SK-N-SH treated with all-trans-retinoic acid at 6 μM for 48 hours (cell line): ENCODE measurements at regions not wholly inside any gene's neighbourhood (a gene's known extent, or its start where the extent isn't known, plus 50 kb on each side); places are given as distances from the start of the nearest gene placed in this dataset.

ENCODE experiments used
- ATAC-seq: fragments of 200-7000 bp; cut with Tn5 transposase; 3 replicates; pipeline ENCODE4 v1.9.1; 2020; ENCODE audit warnings: mild to moderate bottlenecking, moderate library complexity
- ARNTL ChIP-seq: fragments of 450-650 bp; formaldehyde crosslinking; IDR thresholded peaks from 2 replicates; pipeline ENCODE4 v1.5.0; 2020; ENCODE audit warnings: low read depth, mild to moderate bottlenecking, moderate library complexity, borderline replicate concordance
- BACH2 ChIP-seq: fragments of 250-450 bp; sonication (Bioruptor Pico); IDR thresholded peaks from 2 replicates; pipeline ENCODE4 v1.9.0; 2021; ENCODE audit warnings: mild to moderate bottlenecking, borderline replicate concordance
- CSDC2 ChIP-seq: fragments of 250-450 bp; sonication (Bioruptor Pico); IDR thresholded peaks from 2 replicates; pipeline ENCODE4 v1.5.0; 2020; ENCODE audit warnings: mild to moderate bottlenecking, moderate library complexity
- CSRNP3 ChIP-seq: fragments of 250-450 bp; sonication (Bioruptor Pico); IDR thresholded peaks from 2 replicates; pipeline ENCODE4 v1.5.1; 2021; ENCODE audit warnings: mild to moderate bottlenecking, moderate library complexity
- GLIS3 ChIP-seq: fragments of 250-450 bp; sonication (Bioruptor Pico); IDR thresholded peaks from 2 replicates; pipeline ENCODE4 v1.5.0; 2020; ENCODE audit warnings: mild to moderate bottlenecking, moderate library complexity
- ISL1 ChIP-seq: fragments of 250-450 bp; sonication (Bioruptor Pico); IDR thresholded peaks from 2 replicates; pipeline ENCODE4 v2.1.2; 2022; ENCODE audit warnings: mild to moderate bottlenecking, moderate library complexity
- PATZ1 ChIP-seq: fragments of 250-450 bp; sonication (Bioruptor Pico); IDR thresholded peaks from 2 replicates; pipeline ENCODE4 v1.8.0; 2020; ENCODE audit warnings: mild to moderate bottlenecking, moderate library complexity, borderline replicate concordance
- PPARA ChIP-seq: fragments of 250-450 bp; sonication (Bioruptor Pico); IDR thresholded peaks from 2 replicates; pipeline ENCODE4 v1.5.0; 2020; ENCODE audit warnings: mild to moderate bottlenecking, borderline replicate concordance
- RARB ChIP-seq: fragments of 250-450 bp; sonication (Bioruptor Pico); IDR thresholded peaks from 2 replicates; pipeline ENCODE4 v1.8.0; 2021; ENCODE audit warnings: mild to moderate bottlenecking, moderate library complexity
- SNAI2 ChIP-seq: fragments of 250-450 bp; sonication (Bioruptor Pico); IDR thresholded peaks from 2 replicates; pipeline ENCODE4 v1.5.0; 2020; ENCODE audit warnings: mild to moderate bottlenecking, moderate library complexity
- TCF4 ChIP-seq: fragments of 250-450 bp; sonication (Bioruptor Pico); IDR thresholded peaks from 2 replicates; pipeline ENCODE4 v1.8.0; 2021; ENCODE audit warnings: mild to moderate bottlenecking, moderate library complexity, borderline replicate concordance
- TOX ChIP-seq: fragments of 250-450 bp; sonication (Bioruptor Pico); IDR thresholded peaks from 2 replicates; pipeline ENCODE4 v1.8.0; 2021; ENCODE audit warnings: mild to moderate bottlenecking, moderate library complexity, borderline replicate concordance
- TSHZ2 ChIP-seq: fragments of 250-450 bp; sonication (Bioruptor Pico); IDR thresholded peaks from 2 replicates; pipeline ENCODE4 v1.5.0; 2020; ENCODE audit warnings: mild to moderate bottlenecking, moderate library complexity
- ZC3H10 ChIP-seq: fragments of 250-450 bp; sonication (Bioruptor Pico); IDR thresholded peaks from 2 replicates; pipeline ENCODE4 v1.5.1; 2021; ENCODE audit warnings: mild to moderate bottlenecking, moderate library complexity
- ZFP3 ChIP-seq: fragments of 250-450 bp; sonication (Bioruptor Pico); IDR thresholded peaks from 2 replicates; pipeline ENCODE4 v1.5.0; 2020; ENCODE audit warnings: mild to moderate bottlenecking, moderate library complexity
- ZFP30 ChIP-seq: fragments of 450-650 bp; formaldehyde crosslinking; IDR thresholded peaks from 2 replicates; pipeline ENCODE4 v1.5.0; 2022; ENCODE audit warnings: mild to moderate bottlenecking, moderate library complexity
- ZNF565 ChIP-seq: fragments of 450-650 bp; formaldehyde crosslinking; conservative IDR thresholded peaks from 2 replicates; pipeline ENCODE4 v1.5.0; 2020; ENCODE audit warnings: low read depth, mild to moderate bottlenecking, moderate library complexity
- ZNF70 ChIP-seq: fragments of 450-650 bp; formaldehyde crosslinking; IDR thresholded peaks from 2 replicates; pipeline ENCODE4 v1.5.0; 2020; ENCODE audit warnings: mild to moderate bottlenecking, moderate library complexity
- ZNF8 ChIP-seq: fragments of 450-650 bp; formaldehyde crosslinking; IDR thresholded peaks from 2 replicates; pipeline ENCODE4 v1.5.0; 2020; ENCODE audit warnings: mild to moderate bottlenecking, moderate library complexity

- TF ChIP-seq CSDC2 (CRISPR knock-in tag) (no peak), RARB (no peak), ISL1 (CRISPR knock-in tag) (no peak), ARNTL (CRISPR knock-in tag) (no peak), ZFP3 (no peak), ZNF565 (CRISPR knock-in tag) (no peak), BACH2 (CRISPR knock-in tag) (no peak), SNAI2 (CRISPR knock-in tag) (no peak), ZNF8 (CRISPR knock-in tag) (no peak), TCF4 (CRISPR knock-in tag) (no peak), PATZ1 (CRISPR knock-in tag) (no peak), PPARA (CRISPR knock-in tag) (no peak), TOX (CRISPR knock-in tag) (no peak), CSRNP3 (no peak), GLIS3 (CRISPR knock-in tag) (no peak), ZC3H10 (CRISPR knock-in tag) (no peak), ZNF70 (CRISPR knock-in tag) (no peak), TSHZ2 (CRISPR knock-in tag) (no peak), ZFP30 (no peak)
- no peak for ATAC-seq
Observed at GRCh38 chr1:175865041-175865766, 121.8 kb upstream of the TNR start.

GRCh38 chr1:175864625-175865024 lies 121.2 kb upstream of the TNR start:
- TF ChIP-seq ISL1 (CRISPR knock-in tag) (no peak), BACH2 (CRISPR knock-in tag) (no peak)
- no peak for ATAC-seq

GRCh38 chr1:175864183-175864582 lies 120.8 kb upstream of the TNR start:
- ATAC-seq, result no peak
- TF ChIP-seq GLIS3 (CRISPR knock-in tag), result no peak
- TF ChIP-seq PATZ1 (CRISPR knock-in tag), result no peak
- no peak for TF ChIP-seq PPARA (CRISPR knock-in tag)
- no peak for TF ChIP-seq ZNF565 (CRISPR knock-in tag)
- TF ChIP-seq TOX (CRISPR knock-in tag), result no peak
- TF ChIP-seq TCF4 (CRISPR knock-in tag), result no peak
- TF ChIP-seq, all 23 proteins: peak for 0
